NCI-H2029 (cell line): ENCODE measurements at regions not wholly inside any gene's neighbourhood (a gene's known extent, or its start where the extent isn't known, plus 50 kb on each side); places are given as distances from the start of the nearest gene placed in this dataset.
"Not testable (repeated sequence)": the region's sequence is repeated elsewhere in the genome, so short reads cannot be mapped to it uniquely, and the experiment has no call there.

Experiments
- DNase-seq: peaks from one replicate; lab custom pipeline; 2025; lab: John Stamatoyannopoulos, UW

GRCh38 chr4:147160908-147161513 lies 215.3 kb upstream of the TTC29 start:
- DNase-seq: no peak

- DNase-seq: no peak
These were observed 217.6 kb upstream of the TTC29 start for GRCh38 chr4:147163311-147163710.

GRCh38 chr4:147168200-147168599 lies 222.5 kb upstream of the TTC29 start:
- not testable (repeated sequence) for DNase-seq

GRCh38 chr4:147173322-147173721 lies 227.7 kb upstream of the TTC29 start:
- DNase-seq: no peak

GRCh38 chr4:147173797-147174432 lies 228.3 kb upstream of the TTC29 start:
- DNase-seq: no peak

- no peak for DNase-seq
These were observed 228.9 kb upstream of the TTC29 start for GRCh38 chr4:147174591-147174990.

GRCh38 chr4:147175460-147176025 lies 229.9 kb upstream of the TTC29 start:
- no peak for DNase-seq

GRCh38 chr4:147182041-147182440 lies 236.4 kb upstream of the TTC29 start:
- DNase-seq: no peak

- DNase-seq: no peak
These were observed 247.0 kb upstream of the TTC29 start for GRCh38 chr4:147192679-147193078.

GRCh38 chr4:147194114-147194513 lies 248.4 kb upstream of the TTC29 start:
- no peak for DNase-seq

GRCh38 chr4:147194604-147195003 lies 248.9 kb upstream of the TTC29 start:
- no peak for DNase-seq

GRCh38 chr4:147195386-147195785 lies 249.7 kb upstream of the TTC29 start:
- DNase-seq: no peak

- no peak for DNase-seq
These were observed 252.9 kb upstream of the TTC29 start for GRCh38 chr4:147198411-147199051.

GRCh38 chr4:147201016-147201415 lies 255.4 kb upstream of the TTC29 start:
- DNase-seq: no peak

GRCh38 chr4:147206807-147207206 lies 261.1 kb upstream of the TTC29 start:
- no peak for DNase-seq

- DNase-seq: no peak
These were observed 262.2 kb upstream of the TTC29 start for GRCh38 chr4:147207911-147208310.

GRCh38 chr4:147217655-147218054 lies 263.2 kb upstream of the EDNRA start:
- no peak for DNase-seq

- DNase-seq: no peak
These were observed 261.8 kb upstream of the EDNRA start for GRCh38 chr4:147219145-147219544.

GRCh38 chr4:147220833-147221232 lies 260.1 kb upstream of the EDNRA start:
- DNase-seq: no peak

- no peak for DNase-seq
These were observed 258.0 kb upstream of the EDNRA start for GRCh38 chr4:147222906-147223305.

- DNase-seq: no peak
These were observed 257.3 kb upstream of the EDNRA start for GRCh38 chr4:147223576-147223975.

GRCh38 chr4:147236806-147237205 lies 244.1 kb upstream of the EDNRA start:
- DNase-seq: no peak

- no peak for DNase-seq
These were observed 236.1 kb upstream of the EDNRA start for GRCh38 chr4:147244786-147245185.
